Body of pancreas (tissue), 4 donors: ENCODE measurements at regions not wholly inside any gene's neighbourhood (a gene's known extent, or its start where the extent isn't known, plus 50 kb on each side); places are given as distances from the start of the nearest gene placed in this dataset.

Experiments used
- ATAC-seq: fragments of 150-250 bp; one replicate; pipeline ENCODE4 v1.9.1; 2016
- DNase-seq, 4 donors: peaks; one replicate each; pipeline ENCODE4 v3.0.0-alpha.2; 2019
- H3K27ac ChIP-seq, 4 donors: fragments of 200-600 bp; sonication (generic); 1 replicate in 3 of 4; 2 replicates in 1 of 4; pipeline versions ENCODE4 v1.5.1 to v1.6.1; 2016 to 2019; ENCODE audit warnings: mild to moderate bottlenecking in 1 of 4, mixed read lengths in 1 of 4, moderate library complexity in 1 of 4
- H3K27me3 ChIP-seq, 2 donors: fragments of 200-600 bp; sonication (generic); one replicate each; pipeline ENCODE4 v1.6.0; 2016; ENCODE audit warnings: mild to moderate bottlenecking in 1 of 2
- H3K36me3 ChIP-seq, 2 donors: fragments of 200-600 bp; sonication (generic); replicated peaks in 1 of 2; 2 replicates each; pipeline ENCODE4 v1.5.1; 2016; ENCODE audit warnings: low read depth in 2 of 2; ENCODE audit not compliant: insufficient read depth in 1 of 2
- H3K4me1 ChIP-seq: fragments of 200-600 bp; sonication (generic); one replicate; pipeline ENCODE4 v1.6.0; 2016
- H3K4me3 ChIP-seq, 2 donors: fragments of 200-600 bp; sonication (generic); 1 replicate in 1 of 2; 2 replicates in 1 of 2; pipeline ENCODE4 v1.5.1; 2016 to 2019
- H3K9me3 ChIP-seq, 3 donors: fragments of 200-600 bp; sonication (generic); 1 replicate in 2 of 3; 2 replicates in 1 of 3; pipeline ENCODE4 v1.5.1; 2016
- POLR2A ChIP-seq, 3 donors: fragments of 450-650 bp; IDR thresholded peaks; one replicate each; pipeline ENCODE4 v1.6.1; 2016; ENCODE audit warnings: antibody characterized with exemption in 3 of 3, mild to moderate bottlenecking in 2 of 3
- WGBS, 2 donors: methylation state at CpG; one replicate each; pipeline ENCODE4 v1.1.5; 2017; 5-methylcytosine and 5-hydroxymethylcytosine counted together
- intact Hi-C: fragments of 100-400 bp; cut with DNase I; formaldehyde crosslinking; loops from one replicate; pipeline ENCODE4 v1.15.1; 2023
- TF ChIP-seq, protein P1 (sequence below), 7 experiments: fragments of 450-650 bp in 4 of 7; fragments of 200-600 bp in 3 of 7; sonication (generic) in 3 of 7; IDR thresholded peaks; one replicate each; pipeline ENCODE4 v1.5.1; 2016 to 2019; ENCODE audit warnings: antibody characterized with exemption in 7 of 7

DNA sequence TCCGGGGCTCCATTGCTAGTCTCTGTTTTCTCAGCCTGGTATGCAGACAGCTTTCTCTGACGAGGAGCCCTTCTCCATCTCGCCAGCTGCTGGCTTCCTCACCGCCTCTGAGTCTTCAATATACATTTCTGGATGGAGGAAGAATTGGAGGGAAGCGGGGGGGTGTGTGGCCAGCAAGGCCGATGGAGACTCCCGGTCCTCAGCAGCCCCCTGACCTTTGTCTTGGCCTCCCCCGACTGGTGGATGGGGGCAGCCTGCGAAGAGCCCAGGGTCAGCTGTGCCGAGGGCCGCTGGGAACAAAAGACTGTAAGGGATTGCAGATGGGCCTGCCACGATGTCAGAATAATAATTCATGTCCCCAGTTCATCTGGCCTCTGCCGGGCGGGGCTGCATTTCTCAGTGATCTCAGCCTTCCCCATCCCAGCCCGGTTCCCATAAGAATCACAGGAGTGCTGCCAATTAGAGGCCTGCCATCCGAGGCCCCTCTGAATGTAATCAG lies 54.3 kb upstream of the STX16 start:
- intact Hi-C loops: no loop called here

DNA sequence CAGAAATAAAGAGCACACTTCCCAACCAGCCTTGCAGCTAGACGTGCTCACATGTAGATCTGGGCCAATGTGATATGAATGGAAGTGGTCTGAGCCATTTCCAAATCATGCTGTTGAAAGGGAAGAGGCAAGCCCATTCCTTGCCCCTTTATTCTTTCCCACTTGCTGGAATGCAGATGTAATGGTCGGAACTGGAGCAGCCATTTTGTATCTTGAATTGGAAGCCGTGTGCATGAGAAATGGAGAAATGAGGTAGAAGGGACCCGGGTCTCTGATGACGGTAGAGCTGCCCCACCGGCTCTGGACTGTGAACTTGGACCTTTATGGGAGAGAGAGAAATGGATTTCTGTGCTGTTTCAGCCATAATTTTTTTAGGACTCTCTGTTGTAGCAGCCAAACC lies 54.8 kb upstream of the STX16 start:
- 86 to 92% methylated on average over 6 of the region's 6 CpGs for WGBS, 2 donors
- no peaks in the 10 kb centered on the region for H3K36me3 ChIP-seq
- no peaks in the 10 kb centered on the region for H3K27me3 ChIP-seq
- H3K4me1 ChIP-seq: no peaks in the 10 kb centered on the region
- H3K9me3 ChIP-seq: no peaks in the 10 kb centered on the region
- intact Hi-C loops: no loop called here
- ATAC-seq: no peak
- DNase-seq: no peak
- no peak overlapping the region for H3K27ac ChIP-seq
- TF ChIP-seq, protein P1, sequence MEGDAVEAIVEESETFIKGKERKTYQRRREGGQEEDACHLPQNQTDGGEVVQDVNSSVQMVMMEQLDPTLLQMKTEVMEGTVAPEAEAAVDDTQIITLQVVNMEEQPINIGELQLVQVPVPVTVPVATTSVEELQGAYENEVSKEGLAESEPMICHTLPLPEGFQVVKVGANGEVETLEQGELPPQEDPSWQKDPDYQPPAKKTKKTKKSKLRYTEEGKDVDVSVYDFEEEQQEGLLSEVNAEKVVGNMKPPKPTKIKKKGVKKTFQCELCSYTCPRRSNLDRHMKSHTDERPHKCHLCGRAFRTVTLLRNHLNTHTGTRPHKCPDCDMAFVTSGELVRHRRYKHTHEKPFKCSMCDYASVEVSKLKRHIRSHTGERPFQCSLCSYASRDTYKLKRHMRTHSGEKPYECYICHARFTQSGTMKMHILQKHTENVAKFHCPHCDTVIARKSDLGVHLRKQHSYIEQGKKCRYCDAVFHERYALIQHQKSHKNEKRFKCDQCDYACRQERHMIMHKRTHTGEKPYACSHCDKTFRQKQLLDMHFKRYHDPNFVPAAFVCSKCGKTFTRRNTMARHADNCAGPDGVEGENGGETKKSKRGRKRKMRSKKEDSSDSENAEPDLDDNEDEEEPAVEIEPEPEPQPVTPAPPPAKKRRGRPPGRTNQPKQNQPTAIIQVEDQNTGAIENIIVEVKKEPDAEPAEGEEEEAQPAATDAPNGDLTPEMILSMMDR (IDR thresholded peaks at IDR 0.05): no peak
- no peak for TF ChIP-seq POLR2A (IDR thresholded peaks at IDR 0.05)
- no peak overlapping the region for H3K4me3 ChIP-seq

More for the DNA sequence above, 54.3 kb upstream of the STX16 start:
- H3K36me3 ChIP-seq: no peaks in the 10 kb centered on the region
- no peak overlapping the region for H3K27ac ChIP-seq
- no peak for DNase-seq
- H3K9me3 ChIP-seq: no peaks in the 10 kb centered on the region
- no peak for TF ChIP-seq POLR2A (IDR thresholded peaks at IDR 0.05)
- TF ChIP-seq, protein P1 (IDR thresholded peaks at IDR 0.05): no peak
- H3K4me3 ChIP-seq: no peak overlapping the region
- 69 to 84% methylated on average over 15 to 16 of the region's 16 CpGs for whole genome bisulfite sequencing, 2 donors
- no peaks in the 10 kb centered on the region for H3K27me3 ChIP-seq
- no peak for ATAC-seq
- H3K4me1 ChIP-seq: no peaks in the 10 kb centered on the region

DNA sequence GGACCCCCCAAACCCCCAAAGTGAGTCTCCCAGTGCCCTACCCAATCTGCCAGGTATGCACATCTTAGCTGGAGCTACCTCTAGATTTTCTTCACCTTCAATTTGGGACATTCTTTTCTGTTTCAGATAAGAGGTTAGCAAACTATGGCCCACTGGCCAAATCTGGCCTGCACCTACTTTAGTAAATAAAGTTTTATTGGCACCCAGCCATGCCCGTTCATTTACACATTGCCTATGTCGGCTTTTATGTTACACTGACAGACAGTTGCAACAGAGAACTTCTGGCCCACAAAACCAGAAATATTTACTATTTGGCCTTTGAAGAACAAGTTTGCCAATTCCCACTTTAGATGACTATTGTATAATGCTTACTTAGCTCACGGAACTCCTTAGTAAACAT lies 55.9 kb upstream of the STX16 start:
- 22 to 26% methylated on average over 3 of the region's 3 CpGs for WGBS, 2 donors
- H3K9me3 ChIP-seq: no peaks in the 10 kb centered on the region
- DNase-seq (no peak), ATAC-seq (no peak)
- TF ChIP-seq, protein P1 (IDR thresholded peaks at IDR 0.05): no peak
- TF ChIP-seq POLR2A (IDR thresholded peaks at IDR 0.05): no peak
- no peaks in the 10 kb centered on the region for H3K27me3 ChIP-seq
- intact Hi-C loops: no loop called here
- H3K36me3 ChIP-seq: no peaks in the 10 kb centered on the region
- no peaks in the 10 kb centered on the region for H3K4me1 ChIP-seq
- no peak overlapping the region for H3K27ac ChIP-seq
- no peak overlapping the region for H3K4me3 ChIP-seq

DNA sequence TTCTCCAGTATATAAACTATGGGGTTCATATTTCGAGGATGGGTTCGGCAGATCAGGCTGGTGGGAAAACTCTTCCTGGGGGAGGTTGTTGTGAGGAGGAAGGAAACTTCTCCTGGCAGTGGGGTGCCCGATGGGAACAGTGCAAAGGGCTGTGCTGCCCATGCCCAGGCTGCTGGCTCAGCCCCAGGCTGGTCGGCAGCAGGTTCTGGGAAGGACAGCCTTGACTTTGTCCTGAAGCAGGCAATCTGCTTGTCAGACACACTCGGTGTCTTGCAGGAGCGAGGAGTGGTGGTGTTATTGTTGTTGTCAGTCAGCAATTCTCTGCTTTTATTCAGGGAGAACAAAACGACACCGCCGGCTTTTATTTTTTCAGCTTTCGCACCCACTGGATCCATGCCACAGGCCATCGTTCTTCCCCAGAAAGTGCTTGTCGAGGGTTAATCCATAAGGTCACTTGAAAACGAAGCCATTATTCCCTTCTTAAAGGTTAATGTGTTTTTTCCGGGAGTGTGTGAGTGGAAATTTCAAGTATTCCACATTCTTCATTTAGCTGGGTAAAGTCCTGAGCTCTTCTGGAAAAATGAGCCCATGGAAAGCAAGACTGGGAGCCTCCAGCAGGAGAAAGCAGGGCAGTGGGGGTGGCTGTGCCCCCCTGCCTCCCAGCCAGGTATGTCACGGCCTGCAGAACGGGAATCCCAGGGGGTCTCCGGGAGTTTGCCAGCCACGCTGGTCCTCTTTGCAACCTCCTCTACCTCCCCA lies 57.0 kb upstream of the STX16 start:
- Histone ChIP-seq H3K9me3 (no peaks in the 10 kb centered on the region), H3K4me3 (no peak overlapping the region), H3K27ac (no peak overlapping the region), H3K4me1 (no peaks in the 10 kb centered on the region), H3K27me3 (no peaks in the 10 kb centered on the region), H3K36me3 (no peaks in the 10 kb centered on the region)
- 31 to 34% methylated on average over 13 to 18 of the region's 18 CpGs for WGBS, 2 donors
- TF ChIP-seq POLR2A (IDR thresholded peaks at IDR 0.05): no peak
- TF ChIP-seq, protein P1 (IDR thresholded peaks at IDR 0.05): no peak
- intact Hi-C loops: no loop called here
- DNase-seq (no peak), ATAC-seq (no peak)
